Transverse colon (tissue), 4 donors: ENCODE measurements at regions not wholly inside any gene's neighbourhood (a gene's known extent, or its start where the extent isn't known, plus 50 kb on each side); places are given as distances from the start of the nearest gene placed in this dataset.

ENCODE experiments used
- DNase-seq: peaks from one replicate; pipeline ENCODE4 v3.0.0-alpha.2; 2019
- H3K27ac ChIP-seq, 4 donors: fragments of 200-600 bp; sonication (generic); 2 replicates each; pipeline ENCODE4 v1.5.1; 2016 to 2018; ENCODE audit warnings: inconsistent platforms in 4 of 4
- H3K27me3 ChIP-seq: fragments of 200-600 bp; sonication (generic); 2 replicates; pipeline ENCODE4 v1.5.1; 2017; ENCODE audit warnings: inconsistent platforms
- H3K36me3 ChIP-seq, 4 donors: fragments of 200-600 bp; sonication (generic); 2 replicates each; pipeline ENCODE4 v1.5.1; 2017 to 2019; ENCODE audit warnings: inconsistent platforms in 4 of 4
- H3K4me1 ChIP-seq, 4 donors: fragments of 200-600 bp; sonication (generic); 2 replicates each; pipeline ENCODE4 v1.5.1; 2017 to 2020; ENCODE audit warnings: inconsistent platforms in 4 of 4
- H3K4me3 ChIP-seq, 4 donors: fragments of 200-600 bp; sonication (generic); 1 replicate in 1 of 4; 2 replicates in 3 of 4; pipeline versions ENCODE4 v1.5.1 to v1.6.1; 2017 to 2019; ENCODE audit warnings: inconsistent platforms in 4 of 4
- H3K9me3 ChIP-seq, 2 donors: fragments of 200-600 bp; sonication (generic); 2 replicates each; pipeline ENCODE4 v1.5.1; 2017 to 2019; ENCODE audit warnings: inconsistent platforms in 2 of 2
- CTCF ChIP-seq, 5 experiments: fragments of 200-600 bp in 3 of 5; fragments of 450-650 bp in 2 of 5; sonication (generic) in 3 of 5; IDR thresholded peaks; 1 replicate in 2 of 5; 2 replicates in 3 of 5; pipeline ENCODE4 v1.5.1; 2016 to 2017; ENCODE audit warnings: antibody characterized with exemption in 5 of 5, inconsistent platforms in 3 of 5, mild to moderate bottlenecking in 2 of 5, moderate library complexity in 1 of 5
- EP300 ChIP-seq: sonication (generic); formaldehyde crosslinking; IDR thresholded peaks from one replicate; pipeline ENCODE4 v1.6.1; 2017; ENCODE audit warnings: antibody characterized with exemption, low read depth
- POLR2A ChIP-seq: fragments of 450-650 bp; IDR thresholded peaks from one replicate; pipeline ENCODE4 v1.6.1; 2016; ENCODE audit warnings: antibody characterized with exemption, mild to moderate bottlenecking, moderate library complexity
- POLR2AphosphoS5 ChIP-seq, 3 donors: sonication (generic); formaldehyde crosslinking; IDR thresholded peaks; one replicate each; pipeline ENCODE4 v1.6.1; 2016; ENCODE audit warnings: antibody characterized with exemption in 3 of 3
- WGBS, 2 donors: methylation state at CpG; one replicate each; pipeline ENCODE4 v1.1.5; 2018; ENCODE audit warnings: low coverage in 1 of 2; 5-methylcytosine and 5-hydroxymethylcytosine counted together
- in situ Hi-C, 4 donors: fragments of 200-750 bp; cut with MboI; loops; one replicate each; pipeline versions ENCODE4 v1.15.0 to v1.15.1; 2017; ENCODE audit warnings: low sequenced_read_pairs in 3 of 4, low pct_ligation_motif_present in 1 of 4, low pct_unique_long_range_greater_than_20kb in 1 of 4
- intact Hi-C: fragments of 100-400 bp; cut with DNase I; formaldehyde crosslinking; loops from one replicate; pipeline ENCODE4 v1.15.1; 2023; ENCODE audit warnings: low total_unique reads

GRCh38 chr5:33261305-33261704 is 179.5 kb upstream of the TARS1 start:
- Histone ChIP-seq H3K36me3 (no peaks in the 10 kb centered on the region), H3K4me3 (no peak overlapping the region), H3K9me3 (no peaks in the 10 kb centered on the region), H3K27me3 (no peaks in the 10 kb centered on the region), H3K4me1 (no peaks in the 10 kb centered on the region), H3K27ac (no peak overlapping the region)
- no peak for TF ChIP-seq POLR2AphosphoS5 (IDR thresholded peaks at IDR 0.05)
- TF ChIP-seq EP300: no peak
- no peak for TF ChIP-seq POLR2A
- intact Hi-C loops: no loop called here
- in situ Hi-C loops: no loop called here
- DNase-seq: no peak
- 79 to 93% methylated on average over 2 of the region's 2 CpGs for WGBS, 2 donors

- H3K27ac ChIP-seq: no peak overlapping the region
- DNase-seq: no peak
- H3K4me1 ChIP-seq: no peaks in the 10 kb centered on the region
- TF ChIP-seq EP300 (no peak), CTCF (IDR thresholded peaks at IDR 0.05) (no peak), POLR2AphosphoS5 (IDR thresholded peaks at IDR 0.05) (no peak), POLR2A (no peak)
- intact Hi-C loops (no loop called here), in situ Hi-C loops (no loop called here)
- 81 to 86% methylated on average over 2 of the region's 2 CpGs for WGBS, 2 donors
- H3K27me3 ChIP-seq: no peaks in the 10 kb centered on the region
- no peaks in the 10 kb centered on the region for H3K9me3 ChIP-seq
- H3K4me3 ChIP-seq: no peak overlapping the region
- H3K36me3 ChIP-seq: no peaks in the 10 kb centered on the region
These were observed 179.0 kb upstream of the TARS1 start for GRCh38 chr5:33261747-33262146.

GRCh38 chr5:33267801-33268200 is 173.0 kb upstream of the TARS1 start:
- H3K4me3 ChIP-seq: no peak overlapping the region
- in situ Hi-C loops: no loop called here
- no peaks in the 10 kb centered on the region for H3K4me1 ChIP-seq
- H3K36me3 ChIP-seq: no peaks in the 10 kb centered on the region
- H3K9me3 ChIP-seq: no peaks in the 10 kb centered on the region
- no peak overlapping the region for H3K27ac ChIP-seq
- WGBS, 2 donors: 71 to 78% methylated on average over 1 of the region's 1 CpG
- intact Hi-C loops: no loop called here
- no peaks in the 10 kb centered on the region for H3K27me3 ChIP-seq
- TF ChIP-seq EP300 (no peak), POLR2A (no peak), POLR2AphosphoS5 (IDR thresholded peaks at IDR 0.05) (no peak), CTCF (IDR thresholded peaks at IDR 0.05) (no peak)
- no peak for DNase-seq

GRCh38 chr5:33268374-33268773 is 172.4 kb upstream of the TARS1 start:
- no peak overlapping the region for H3K27ac ChIP-seq
- H3K27me3 ChIP-seq: no peaks in the 10 kb centered on the region
- in situ Hi-C loops (no loop called here), intact Hi-C loops (no loop called here)
- H3K4me3 ChIP-seq: no peak overlapping the region
- H3K36me3 ChIP-seq: no peaks in the 10 kb centered on the region
- no peaks in the 10 kb centered on the region for H3K9me3 ChIP-seq
- 52 to 73% methylated on average over 2 to 4 of the region's 4 CpGs for WGBS, 2 donors
- H3K4me1 ChIP-seq: no peaks in the 10 kb centered on the region
- TF ChIP-seq EP300 (no peak), CTCF (IDR thresholded peaks at IDR 0.05) (no peak), POLR2A (no peak), POLR2AphosphoS5 (IDR thresholded peaks at IDR 0.05) (no peak)
- no peak for DNase-seq

- H3K27ac ChIP-seq: no peak overlapping the region
- TF ChIP-seq EP300 (no peak), CTCF (IDR thresholded peaks at IDR 0.05) (no peak), POLR2A (no peak), POLR2AphosphoS5 (IDR thresholded peaks at IDR 0.05) (no peak)
- no peak overlapping the region for H3K4me3 ChIP-seq
- no peaks in the 10 kb centered on the region for H3K4me1 ChIP-seq
- intact Hi-C loops: no loop called here
- H3K9me3 ChIP-seq: no peaks in the 10 kb centered on the region
- no peak for DNase-seq
- 2 to 82% methylated on average over 1 of the region's 1 CpG for WGBS, 2 donors
- in situ Hi-C loops: no loop called here
- H3K27me3 ChIP-seq: no peaks in the 10 kb centered on the region
- no peaks in the 10 kb centered on the region for H3K36me3 ChIP-seq
These were observed 170.1 kb upstream of the TARS1 start for GRCh38 chr5:33270671-33271070.
